DOHH2 (cell line): ENCODE measurements at regions not wholly inside any gene's neighbourhood (a gene's known extent, or its start where the extent isn't known, plus 50 kb on each side); places are given as distances from the start of the nearest gene placed in this dataset.

ENCODE experiments used
- EZH2phosphoT487 ChIP-seq: fragments of 200-600 bp; sonication (generic); IDR thresholded peaks from 2 replicates; pipeline ENCODE4 v1.6.1; 2017; ENCODE audit warnings: borderline replicate concordance, mild to moderate bottlenecking, antibody characterized with exemption, low read length, moderate library complexity, mixed read lengths
- TF ChIP-seq, protein P1 (sequence below): fragments of 200-600 bp; sonication (generic); IDR thresholded peaks from one replicate; pipeline ENCODE4 v1.5.1; 2014; ENCODE audit warnings: antibody characterized with exemption, mild to moderate bottlenecking, low read depth, low read length; ENCODE audit not compliant: poor library complexity, severe bottlenecking

DNA sequence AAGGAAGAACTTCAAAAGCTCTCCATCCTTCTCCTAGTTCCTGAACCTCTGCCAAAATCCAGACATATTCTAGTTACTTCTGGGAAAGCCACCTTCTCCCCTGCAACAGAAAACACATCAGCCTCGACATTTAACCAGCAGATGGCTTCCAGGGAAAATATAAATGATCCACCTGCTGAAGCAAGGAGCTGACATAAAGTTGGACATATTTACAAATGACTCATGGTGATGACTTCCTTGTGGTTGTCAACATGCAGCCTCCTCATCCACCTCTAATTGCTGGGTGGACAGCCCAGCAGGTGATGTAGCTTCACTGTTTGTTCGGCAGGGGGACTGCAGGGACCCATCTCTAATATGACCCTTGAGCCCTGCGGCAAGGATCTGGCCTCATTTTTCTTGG is 266.0 kb downstream of the C7orf25 start:
- TF ChIP-seq, protein P1, sequence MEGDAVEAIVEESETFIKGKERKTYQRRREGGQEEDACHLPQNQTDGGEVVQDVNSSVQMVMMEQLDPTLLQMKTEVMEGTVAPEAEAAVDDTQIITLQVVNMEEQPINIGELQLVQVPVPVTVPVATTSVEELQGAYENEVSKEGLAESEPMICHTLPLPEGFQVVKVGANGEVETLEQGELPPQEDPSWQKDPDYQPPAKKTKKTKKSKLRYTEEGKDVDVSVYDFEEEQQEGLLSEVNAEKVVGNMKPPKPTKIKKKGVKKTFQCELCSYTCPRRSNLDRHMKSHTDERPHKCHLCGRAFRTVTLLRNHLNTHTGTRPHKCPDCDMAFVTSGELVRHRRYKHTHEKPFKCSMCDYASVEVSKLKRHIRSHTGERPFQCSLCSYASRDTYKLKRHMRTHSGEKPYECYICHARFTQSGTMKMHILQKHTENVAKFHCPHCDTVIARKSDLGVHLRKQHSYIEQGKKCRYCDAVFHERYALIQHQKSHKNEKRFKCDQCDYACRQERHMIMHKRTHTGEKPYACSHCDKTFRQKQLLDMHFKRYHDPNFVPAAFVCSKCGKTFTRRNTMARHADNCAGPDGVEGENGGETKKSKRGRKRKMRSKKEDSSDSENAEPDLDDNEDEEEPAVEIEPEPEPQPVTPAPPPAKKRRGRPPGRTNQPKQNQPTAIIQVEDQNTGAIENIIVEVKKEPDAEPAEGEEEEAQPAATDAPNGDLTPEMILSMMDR = no peak
- TF ChIP-seq EZH2phosphoT487 = no peak
